Upper lobe of left lung (tissue), 6 donors: ENCODE measurements at regions not wholly inside any gene's neighbourhood (a gene's known extent, or its start where the extent isn't known, plus 50 kb on each side); places are given as distances from the start of the nearest gene placed in this dataset.

Experiments used
- ATAC-seq, 2 donors: fragments of 200-7000 bp; cut with Tn5 transposase; one replicate each; pipeline ENCODE4 v1.9.1; 2022; ENCODE audit warnings: mild to moderate bottlenecking in 2 of 2, moderate library complexity in 2 of 2; ENCODE audit not compliant: low FRiP score in 2 of 2
- DNase-seq, 2 donors: peaks; one replicate each; pipeline ENCODE4 v3.0.0-alpha.2; 2019 to 2020
- H3K27ac ChIP-seq, 4 donors: fragments of 200-600 bp; sonication (generic); one replicate each; pipeline ENCODE4 v1.5.1; 2016 to 2019
- H3K27me3 ChIP-seq, 4 donors: fragments of 200-600 bp; sonication (generic); one replicate each; pipeline ENCODE4 v1.5.1; 2017 to 2019
- H3K36me3 ChIP-seq, 4 donors: fragments of 200-600 bp; sonication (generic); one replicate each; pipeline ENCODE4 v1.5.1; 2016 to 2019
- H3K4me1 ChIP-seq, 4 donors: fragments of 200-600 bp; sonication (generic); one replicate each; pipeline ENCODE4 v1.5.1; 2018 to 2019
- H3K4me3 ChIP-seq, 4 donors: fragments of 200-600 bp; sonication (generic); one replicate each; pipeline ENCODE4 v1.5.1; 2017 to 2019; ENCODE audit warnings: mild to moderate bottlenecking in 2 of 4, moderate library complexity in 1 of 4
- H3K9me3 ChIP-seq, 4 donors: fragments of 200-600 bp; sonication (generic); one replicate each; pipeline ENCODE4 v1.5.1; 2018 to 2019
- CTCF ChIP-seq, 6 experiments: fragments of 450-650 bp in 4 of 6; fragments of 200-600 bp in 2 of 6; sonication (generic) in 2 of 6; IDR thresholded peaks; one replicate each; pipeline ENCODE4 v1.5.1; 2016 to 2019; ENCODE audit warnings: antibody characterized with exemption in 6 of 6
- EP300 ChIP-seq, 4 donors: sonication (generic); formaldehyde crosslinking; IDR thresholded peaks; one replicate each; pipeline ENCODE4 v1.5.1; 2017; ENCODE audit warnings: antibody characterized with exemption in 4 of 4, control low read depth in 2 of 4
- POLR2A ChIP-seq, 4 donors: fragments of 450-650 bp; IDR thresholded peaks; one replicate each; pipeline ENCODE4 v1.5.1; 2016 to 2017; ENCODE audit warnings: antibody characterized with exemption in 4 of 4, mild to moderate bottlenecking in 2 of 4
- POLR2AphosphoS5 ChIP-seq, 2 donors: sonication (generic); formaldehyde crosslinking; IDR thresholded peaks; one replicate each; pipeline ENCODE4 v1.5.1; 2017; ENCODE audit warnings: antibody characterized with exemption in 2 of 2
- WGBS, 2 donors: methylation state at CpG; one replicate each; pipeline ENCODE4 v1.1.5; 2017 to 2018; 5-methylcytosine and 5-hydroxymethylcytosine counted together
- donor health status: DM: no; HTN: no; CAD: no; lungs with moderate emphysema.
- donor health status: DM: no; HTN: yes; CAD: no; lungs with severe emphysema.

- Histone ChIP-seq H3K9me3 (no peaks in the 10 kb centered on the region), H3K27ac (no peak overlapping the region), H3K27me3 (no peaks in the 10 kb centered on the region), H3K4me1 (no peaks in the 10 kb centered on the region), H3K4me3 (no peak overlapping the region), H3K36me3 (no peaks in the 10 kb centered on the region)
- no peak for DNase-seq
- no peak for ATAC-seq
- WGBS, 2 donors: 56% methylated on average over 3 of the region's 3 CpGs
- TF ChIP-seq CTCF (IDR thresholded peaks at IDR 0.05) (no peak), EP300 (IDR thresholded peaks at IDR 0.05) (no peak), POLR2A (IDR thresholded peaks at IDR 0.05) (no peak), POLR2AphosphoS5 (IDR thresholded peaks at IDR 0.05) (no peak)
Observed at GRCh38 chr2:241959751-241960269, 90.3 kb downstream of the RTP5 start.

GRCh38 chr2:241961454-241961853, 91.9 kb downstream of the RTP5 start:
- no peaks in the 10 kb centered on the region for H3K36me3 ChIP-seq
- ATAC-seq (no peak), DNase-seq (no peak)
- no peak for TF ChIP-seq EP300 (IDR thresholded peaks at IDR 0.05)
- TF ChIP-seq CTCF (IDR thresholded peaks at IDR 0.05): no peak
- TF ChIP-seq POLR2AphosphoS5 (IDR thresholded peaks at IDR 0.05): no peak
- no peak for TF ChIP-seq POLR2A (IDR thresholded peaks at IDR 0.05)
- no peaks in the 10 kb centered on the region for H3K4me1 ChIP-seq
- no peak overlapping the region for H3K4me3 ChIP-seq
- H3K27ac ChIP-seq: no peak overlapping the region
- no peaks in the 10 kb centered on the region for H3K27me3 ChIP-seq
- no peaks in the 10 kb centered on the region for H3K9me3 ChIP-seq
- WGBS, 2 donors: 89 to 96% methylated on average over 9 of the region's 9 CpGs

- DNase-seq (no peak), ATAC-seq (no peak)
- WGBS, 2 donors: 85 to 86% methylated on average over 7 of the region's 7 CpGs
- Histone ChIP-seq H3K27ac (no peak overlapping the region), H3K4me1 (no peaks in the 10 kb centered on the region), H3K4me3 (no peak overlapping the region), H3K27me3 (no peaks in the 10 kb centered on the region), H3K36me3 (no peaks in the 10 kb centered on the region), H3K9me3 (no peaks in the 10 kb centered on the region)
- TF ChIP-seq EP300 (IDR thresholded peaks at IDR 0.05) (no peak), POLR2A (IDR thresholded peaks at IDR 0.05) (no peak), CTCF (IDR thresholded peaks at IDR 0.05) (no peak), POLR2AphosphoS5 (IDR thresholded peaks at IDR 0.05) (no peak)
Observed at GRCh38 chr2:241964133-241964532, 94.6 kb downstream of the RTP5 start.

- H3K4me1 ChIP-seq: no peaks in the 10 kb centered on the region
- no peaks in the 10 kb centered on the region for H3K36me3 ChIP-seq
- peak in 1 of 2 donors; percentile 53 for DNase-seq
- no peaks in the 10 kb centered on the region for H3K9me3 ChIP-seq
- 39 to 52% methylated on average over 7 to 11 of the region's 11 CpGs for WGBS, 2 donors
- H3K4me3 ChIP-seq: no peak overlapping the region
- TF ChIP-seq CTCF (IDR thresholded peaks at IDR 0.05): no peak
- no peak for TF ChIP-seq EP300 (IDR thresholded peaks at IDR 0.05)
- TF ChIP-seq POLR2A (IDR thresholded peaks at IDR 0.05): no peak
- no peak for TF ChIP-seq POLR2AphosphoS5 (IDR thresholded peaks at IDR 0.05)
- H3K27ac ChIP-seq: no peak overlapping the region
- H3K27me3 ChIP-seq: no peaks in the 10 kb centered on the region
- peak; percentile 66 to 88 for ATAC-seq
Observed at GRCh38 chr2:241965931-241966412, 96.4 kb downstream of the RTP5 start.
